Loucy (cell line): ENCODE measurements at regions not wholly inside any gene's neighbourhood (a gene's known extent, or its start where the extent isn't known, plus 50 kb on each side); places are given as distances from the start of the nearest gene placed in this dataset.

ENCODE experiments used
- H2AFZ ChIP-seq: fragments of 200-600 bp; sonication (generic); 2 replicates; pipeline ENCODE4 v1.6.0; 2016; ENCODE audit warnings: antibody characterized with exemption, mild to moderate bottlenecking, low read length, moderate library complexity
- H3F3A ChIP-seq: fragments of 200-600 bp; 2 replicates; pipeline ENCODE4 v1.6.0; 2016; ENCODE audit warnings: antibody characterized with exemption, low read depth, mild to moderate bottlenecking
- H3K27me3 ChIP-seq: fragments of 200-600 bp; sonication (generic); 2 replicates; pipeline ENCODE4 v1.6.1; 2014; ENCODE audit warnings: low read length, mild to moderate bottlenecking; ENCODE audit not compliant: insufficient read depth, poor library complexity, severe bottlenecking
- H3K36me3 ChIP-seq: fragments of 200-600 bp; sonication (generic); 2 replicates; pipeline ENCODE4 v1.6.1; 2016; ENCODE audit warnings: low read length; ENCODE audit not compliant: insufficient read depth
- H3K4me1 ChIP-seq: fragments of 200-600 bp; sonication (generic); 2 replicates; pipeline ENCODE4 v1.5.1; 2014; ENCODE audit warnings: low read length, mild to moderate bottlenecking; ENCODE audit not compliant: insufficient read depth, poor library complexity, severe bottlenecking
- H3K4me2 ChIP-seq: fragments of 200-600 bp; sonication (generic); 2 replicates; pipeline ENCODE4 v1.6.0; 2014; ENCODE audit warnings: antibody characterized with exemption, low read length, low read depth, mild to moderate bottlenecking; ENCODE audit not compliant: poor library complexity, severe bottlenecking
- H3K4me3 ChIP-seq: fragments of 200-600 bp; sonication (generic); 2 replicates; pipeline ENCODE4 v1.5.1; 2014; ENCODE audit warnings: low read length, mild to moderate bottlenecking, mixed read lengths; ENCODE audit not compliant: poor library complexity, severe bottlenecking
- H3K79me2 ChIP-seq: fragments of 200-600 bp; sonication (generic); 2 replicates; pipeline ENCODE4 v1.6.1; 2014; ENCODE audit warnings: low read length; ENCODE audit not compliant: insufficient read depth
- H3K9ac ChIP-seq: fragments of 200-600 bp; sonication (generic); 2 replicates; pipeline ENCODE4 v1.6.0; 2014; ENCODE audit warnings: mild to moderate bottlenecking, low read depth, low read length, moderate library complexity; ENCODE audit not compliant: poor library complexity, severe bottlenecking
- H3K9me2 ChIP-seq: fragments of 200-600 bp; sonication (generic); replicated peaks from 2 replicates; pipeline ENCODE4 v1.6.1; 2016; ENCODE audit warnings: low read depth, low read length, mixed read lengths
- H3K9me3 ChIP-seq: fragments of 200-600 bp; sonication (generic); 2 replicates; pipeline ENCODE4 v1.6.1; 2014; ENCODE audit warnings: mild to moderate bottlenecking, antibody characterized with exemption, low read length, low read depth; ENCODE audit not compliant: insufficient read depth
- H4K20me1 ChIP-seq: fragments of 200-600 bp; sonication (generic); 2 replicates; pipeline ENCODE4 v1.6.0; 2014; ENCODE audit warnings: antibody characterized with exemption, low read length, mild to moderate bottlenecking; ENCODE audit not compliant: insufficient read depth, poor library complexity, severe bottlenecking
- EZH2phosphoT487 ChIP-seq: fragments of 200-600 bp; IDR thresholded peaks from 2 replicates; pipeline ENCODE4 v1.6.1; 2018; ENCODE audit warnings: antibody characterized with exemption, mild to moderate bottlenecking, moderate library complexity, borderline replicate concordance
- TF ChIP-seq, protein P1 (sequence below): fragments of 200-600 bp; sonication (generic); conservative IDR thresholded peaks from 2 replicates; pipeline ENCODE4 v1.5.1; 2014; ENCODE audit warnings: mild to moderate bottlenecking, antibody characterized with exemption, low read length

GRCh38 chr7:25725451-25725850 lies 426.5 kb upstream of the NFE2L3 start:
- H3K4me3 ChIP-seq: no peak overlapping the region

DNA sequence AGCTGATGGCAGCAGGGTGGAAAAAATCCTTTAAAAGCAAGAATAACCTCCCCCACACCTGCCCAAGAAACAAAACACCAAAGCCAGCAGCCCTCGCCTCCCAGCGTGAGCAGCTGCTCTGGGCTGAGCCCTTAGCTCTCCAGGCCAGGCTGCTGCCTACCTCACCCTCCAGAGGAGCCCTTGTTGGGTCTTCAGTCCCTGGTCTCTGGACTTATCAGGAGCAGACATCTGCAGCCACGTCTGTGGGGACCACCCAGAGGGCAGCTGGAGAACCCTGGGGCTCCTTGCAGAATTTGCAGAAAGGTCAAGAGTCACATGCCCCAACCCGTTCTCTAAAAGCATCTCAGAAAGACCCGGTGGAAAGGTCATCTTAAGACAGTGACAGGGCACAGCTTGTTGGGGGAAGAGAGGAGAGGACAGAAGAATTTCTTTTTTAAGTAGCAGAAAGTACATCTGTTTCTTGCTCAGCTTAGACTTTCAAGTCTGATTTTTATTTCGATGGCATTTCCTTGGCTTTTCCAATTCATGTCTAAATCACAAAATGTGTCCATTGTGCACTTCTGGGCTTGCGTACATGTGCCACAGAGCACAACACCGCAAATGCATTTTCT lies 425.7 kb upstream of the NFE2L3 start:
- Histone ChIP-seq H3K4me2 (no peak overlapping the region), H3K9me2 (no peaks in the 10 kb centered on the region), H3K4me3 (no peak overlapping the region), H3K9me3 (no peaks in the 10 kb centered on the region), H3K27me3 (no peaks in the 10 kb centered on the region), H3K4me1 (peaks cover 5% of the 10 kb centered on the region), H3F3A (no peaks in the 10 kb centered on the region), H4K20me1 (no peaks in the 10 kb centered on the region), H3K9ac (no peak overlapping the region), H3K36me3 (no peaks in the 10 kb centered on the region), H3K79me2 (no peaks in the 10 kb centered on the region), H2AFZ (no peak overlapping the region)
- TF ChIP-seq EZH2phosphoT487: no peak
- TF ChIP-seq, protein P1, sequence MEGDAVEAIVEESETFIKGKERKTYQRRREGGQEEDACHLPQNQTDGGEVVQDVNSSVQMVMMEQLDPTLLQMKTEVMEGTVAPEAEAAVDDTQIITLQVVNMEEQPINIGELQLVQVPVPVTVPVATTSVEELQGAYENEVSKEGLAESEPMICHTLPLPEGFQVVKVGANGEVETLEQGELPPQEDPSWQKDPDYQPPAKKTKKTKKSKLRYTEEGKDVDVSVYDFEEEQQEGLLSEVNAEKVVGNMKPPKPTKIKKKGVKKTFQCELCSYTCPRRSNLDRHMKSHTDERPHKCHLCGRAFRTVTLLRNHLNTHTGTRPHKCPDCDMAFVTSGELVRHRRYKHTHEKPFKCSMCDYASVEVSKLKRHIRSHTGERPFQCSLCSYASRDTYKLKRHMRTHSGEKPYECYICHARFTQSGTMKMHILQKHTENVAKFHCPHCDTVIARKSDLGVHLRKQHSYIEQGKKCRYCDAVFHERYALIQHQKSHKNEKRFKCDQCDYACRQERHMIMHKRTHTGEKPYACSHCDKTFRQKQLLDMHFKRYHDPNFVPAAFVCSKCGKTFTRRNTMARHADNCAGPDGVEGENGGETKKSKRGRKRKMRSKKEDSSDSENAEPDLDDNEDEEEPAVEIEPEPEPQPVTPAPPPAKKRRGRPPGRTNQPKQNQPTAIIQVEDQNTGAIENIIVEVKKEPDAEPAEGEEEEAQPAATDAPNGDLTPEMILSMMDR: no peak

More at GRCh38 chr7:25725451-25725850, 426.5 kb upstream of the NFE2L3 start:
- no peaks in the 10 kb centered on the region for H3K27me3 ChIP-seq
- no peaks in the 10 kb centered on the region for H4K20me1 ChIP-seq
- H3K36me3 ChIP-seq: no peaks in the 10 kb centered on the region
- H3K79me2 ChIP-seq: no peaks in the 10 kb centered on the region
- no peaks in the 10 kb centered on the region for H3K9me3 ChIP-seq
- H3F3A ChIP-seq: no peaks in the 10 kb centered on the region
- no peak overlapping the region for H2AFZ ChIP-seq
- H3K9me2 ChIP-seq: no peaks in the 10 kb centered on the region
- H3K4me2 ChIP-seq: no peak overlapping the region
- TF ChIP-seq EZH2phosphoT487: no peak
- TF ChIP-seq, protein P1: no peak
- peaks cover under 1% of the 10 kb centered on the region for H3K4me1 ChIP-seq
- H3K9ac ChIP-seq: no peak overlapping the region

DNA sequence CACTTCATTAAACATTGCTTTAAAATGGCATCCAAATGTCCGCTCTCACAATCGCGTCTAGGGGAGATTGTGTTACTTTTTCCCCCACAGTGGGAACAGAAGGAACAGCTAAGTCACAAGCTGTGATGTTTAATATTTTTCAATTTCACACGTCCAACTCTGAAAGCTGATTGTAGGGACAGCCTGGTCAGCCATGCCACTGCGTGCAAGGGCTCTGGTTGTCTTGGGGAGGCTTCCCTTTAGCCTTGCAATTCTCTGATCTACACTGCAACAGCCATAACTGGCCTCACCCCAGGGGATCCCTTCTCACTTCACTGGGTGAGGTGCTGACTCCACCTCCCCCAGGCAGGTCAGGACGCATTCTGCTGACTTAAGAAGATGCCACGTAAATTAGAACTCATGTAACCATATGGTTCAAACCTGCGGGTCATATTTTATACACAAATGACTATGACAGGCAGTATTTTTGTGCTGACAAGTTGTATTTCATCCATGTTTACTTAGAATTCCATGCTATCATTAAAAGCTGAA lies 425.2 kb upstream of the NFE2L3 start:
- H3K9ac ChIP-seq: no peak overlapping the region
- no peak overlapping the region for H3K4me2 ChIP-seq
- no peaks in the 10 kb centered on the region for H3K79me2 ChIP-seq
- H4K20me1 ChIP-seq: no peaks in the 10 kb centered on the region
- no peaks in the 10 kb centered on the region for H3K9me3 ChIP-seq
- H3K36me3 ChIP-seq: no peaks in the 10 kb centered on the region
- H3K4me1 ChIP-seq: peaks cover 5% of the 10 kb centered on the region
- H2AFZ ChIP-seq: no peak overlapping the region
- H3K9me2 ChIP-seq: no peaks in the 10 kb centered on the region
- TF ChIP-seq EZH2phosphoT487: no peak
- TF ChIP-seq, protein P1: no peak
- no peaks in the 10 kb centered on the region for H3F3A ChIP-seq
- H3K27me3 ChIP-seq: no peaks in the 10 kb centered on the region
- no peak overlapping the region for H3K4me3 ChIP-seq
